ENCODE measurements at regions not wholly inside any gene's neighbourhood (a gene's known extent, or its start where the extent isn't known, plus 50 kb on each side); places are given as distances from the start of the nearest gene placed in this dataset.
A peak's percentile ranks its signal among the peaks of the same experiment; 100 is the strongest.

- Histone ChIP-seq H3K4me3 (no peak overlapping the region), H3K9ac (ENCODE audit: insufficient read depth in 1 of 2, low read length in 2 of 2) (no peak overlapping the region), H3K27ac (ENCODE audit: low read depth in 1 of 2, low read length in 1 of 2) (no peak overlapping the region), H3K9me3 (ENCODE audit: control insufficient read depth in 4 of 4, insufficient read depth in 3 of 4, low read length in 3 of 4) (no peaks in the 10 kb centered on the region), H3K27me3 (ENCODE audit: control insufficient read depth in 3 of 3, insufficient read depth in 3 of 3, low read length in 2 of 3) (no peaks in the 10 kb centered on the region), H3K36me3 (ENCODE audit: control insufficient read depth in 4 of 4, insufficient read depth in 4 of 4, low read length in 4 of 4) (no peaks in the 10 kb centered on the region), H3K4me1 (ENCODE audit: control insufficient read depth in 5 of 5, insufficient read depth in 5 of 5, low read length in 5 of 5) (peaks cover 0 to 8% (median 0%) of the 10 kb centered on the region in 5 donors)
- ATAC-seq (ENCODE audit: insufficient read depth, low FRiP score) (no peak), DNase-seq (no peak)
- 89 to 90% methylated on average over 3 of the region's 3 CpGs for WGBS, 2 donors
- TF ChIP-seq, protein P1, sequence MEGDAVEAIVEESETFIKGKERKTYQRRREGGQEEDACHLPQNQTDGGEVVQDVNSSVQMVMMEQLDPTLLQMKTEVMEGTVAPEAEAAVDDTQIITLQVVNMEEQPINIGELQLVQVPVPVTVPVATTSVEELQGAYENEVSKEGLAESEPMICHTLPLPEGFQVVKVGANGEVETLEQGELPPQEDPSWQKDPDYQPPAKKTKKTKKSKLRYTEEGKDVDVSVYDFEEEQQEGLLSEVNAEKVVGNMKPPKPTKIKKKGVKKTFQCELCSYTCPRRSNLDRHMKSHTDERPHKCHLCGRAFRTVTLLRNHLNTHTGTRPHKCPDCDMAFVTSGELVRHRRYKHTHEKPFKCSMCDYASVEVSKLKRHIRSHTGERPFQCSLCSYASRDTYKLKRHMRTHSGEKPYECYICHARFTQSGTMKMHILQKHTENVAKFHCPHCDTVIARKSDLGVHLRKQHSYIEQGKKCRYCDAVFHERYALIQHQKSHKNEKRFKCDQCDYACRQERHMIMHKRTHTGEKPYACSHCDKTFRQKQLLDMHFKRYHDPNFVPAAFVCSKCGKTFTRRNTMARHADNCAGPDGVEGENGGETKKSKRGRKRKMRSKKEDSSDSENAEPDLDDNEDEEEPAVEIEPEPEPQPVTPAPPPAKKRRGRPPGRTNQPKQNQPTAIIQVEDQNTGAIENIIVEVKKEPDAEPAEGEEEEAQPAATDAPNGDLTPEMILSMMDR (IDR thresholded peaks at IDR 0.05; ENCODE audit: control extremely low read depth, extremely low read depth), result no peak
Measured at GRCh38 chr7:47672977-47673381, 91.1 kb upstream of the TNS3 start.

- Histone ChIP-seq H3K9ac (ENCODE audit: insufficient read depth in 1 of 2, low read length in 2 of 2) (no peak overlapping the region), H3K27ac (ENCODE audit: low read depth in 1 of 2, low read length in 1 of 2) (no peak overlapping the region), H3K9me3 (ENCODE audit: control insufficient read depth in 4 of 4, insufficient read depth in 3 of 4, low read length in 3 of 4) (peaks cover 0 to 2% (median 0%) of the 10 kb centered on the region in 4 donors), H3K4me3 (no peak overlapping the region), H3K36me3 (ENCODE audit: control insufficient read depth in 4 of 4, insufficient read depth in 4 of 4, low read length in 4 of 4) (no peaks in the 10 kb centered on the region), H3K4me1 (ENCODE audit: control insufficient read depth in 5 of 5, insufficient read depth in 5 of 5, low read length in 5 of 5) (peaks cover 0 to 8% (median 0%) of the 10 kb centered on the region in 5 donors), H3K27me3 (ENCODE audit: control insufficient read depth in 3 of 3, insufficient read depth in 3 of 3, low read length in 2 of 3) (no peaks in the 10 kb centered on the region)
- ATAC-seq (ENCODE audit: insufficient read depth, low FRiP score), result no peak
- 79 to 86% methylated on average over 7 of the region's 7 CpGs for WGBS, 2 donors
- TF ChIP-seq, protein P1 (IDR thresholded peaks at IDR 0.05; ENCODE audit: control extremely low read depth, extremely low read depth), result no peak
- no peak for DNase-seq
Measured at GRCh38 chr7:47672271-47672791, 90.4 kb upstream of the TNS3 start.

DNA sequence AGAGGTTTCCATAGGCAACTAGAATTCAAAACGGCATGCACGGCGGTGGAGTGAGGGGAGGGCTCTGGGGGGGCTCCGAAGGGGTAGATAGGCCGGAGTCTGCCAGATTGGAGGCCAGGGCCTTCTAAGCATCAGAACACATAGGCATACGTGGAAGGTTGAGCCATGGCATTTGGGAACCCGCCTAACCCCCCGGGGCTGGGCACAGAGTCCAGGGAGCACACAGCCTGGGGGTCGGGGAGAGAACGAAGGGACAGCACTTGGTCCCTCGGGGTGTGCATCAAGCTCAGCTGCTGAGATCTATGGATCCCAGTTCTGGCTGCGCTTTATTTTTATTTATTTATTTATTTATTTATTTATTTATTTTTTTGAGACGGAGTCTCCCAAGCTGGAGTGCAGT, 89.4 kb upstream of the TNS3 start:
- ATAC-seq (ENCODE audit: insufficient read depth, low FRiP score) (no peak), DNase-seq (no peak)
- Histone ChIP-seq H3K4me3 (no peak overlapping the region), H3K9ac (ENCODE audit: insufficient read depth in 1 of 2, low read length in 2 of 2) (no peak overlapping the region), H3K36me3 (ENCODE audit: control insufficient read depth in 4 of 4, insufficient read depth in 4 of 4, low read length in 4 of 4) (no peaks in the 10 kb centered on the region), H3K4me1 (ENCODE audit: control insufficient read depth in 5 of 5, insufficient read depth in 5 of 5, low read length in 5 of 5) (peaks cover 0 to 8% (median 3%) of the 10 kb centered on the region in 5 donors), H3K9me3 (ENCODE audit: control insufficient read depth in 4 of 4, insufficient read depth in 3 of 4, low read length in 3 of 4) (peaks cover 0 to 4% (median 0%) of the 10 kb centered on the region in 4 donors), H3K27me3 (ENCODE audit: control insufficient read depth in 3 of 3, insufficient read depth in 3 of 3, low read length in 2 of 3) (no peaks in the 10 kb centered on the region), H3K27ac (ENCODE audit: low read depth in 1 of 2, low read length in 1 of 2) (no peak overlapping the region)
- TF ChIP-seq, protein P1 (IDR thresholded peaks at IDR 0.05; ENCODE audit: control extremely low read depth, extremely low read depth), result no peak
- 88 to 93% methylated on average over 13 of the region's 13 CpGs for WGBS, 2 donors

GRCh38 chr7:47670729-47671128, 88.8 kb upstream of the TNS3 start:
- no peak overlapping the region for H3K27ac ChIP-seq (ENCODE audit: low read depth in 1 of 2, low read length in 1 of 2)

More at GRCh38 chr7:47670729-47671128, 88.8 kb upstream of the TNS3 start:
- no peaks in the 10 kb centered on the region for H3K27me3 ChIP-seq (ENCODE audit: control insufficient read depth in 3 of 3, insufficient read depth in 3 of 3, low read length in 2 of 3)
- ATAC-seq (ENCODE audit: insufficient read depth, low FRiP score) (peak; percentile 35), DNase-seq (peak; percentile 68 to 89 (median 82))
- no peak overlapping the region for H3K4me3 ChIP-seq
- 63 to 83% methylated on average over 6 of the region's 6 CpGs for WGBS, 2 donors
- no peaks in the 10 kb centered on the region for H3K36me3 ChIP-seq (ENCODE audit: control insufficient read depth in 4 of 4, insufficient read depth in 4 of 4, low read length in 4 of 4)
- H3K9me3 ChIP-seq (ENCODE audit: control insufficient read depth in 4 of 4, insufficient read depth in 3 of 4, low read length in 3 of 4), result peaks cover 0 to 4% (median 0%) of the 10 kb centered on the region in 4 donors
- no peak overlapping the region for H3K9ac ChIP-seq (ENCODE audit: insufficient read depth in 1 of 2, low read length in 2 of 2)
- TF ChIP-seq, protein P1 (IDR thresholded peaks at IDR 0.05; ENCODE audit: control extremely low read depth, extremely low read depth), result no peak
- H3K4me1 ChIP-seq (ENCODE audit: control insufficient read depth in 5 of 5, insufficient read depth in 5 of 5, low read length in 5 of 5), result peaks cover 0 to 8% (median 3%) of the 10 kb centered on the region in 5 donors

Measured in lung (tissue), 11 donors.